ENCODE measurements at regions not wholly inside any gene's neighbourhood (a gene's known extent, or its start where the extent isn't known, plus 50 kb on each side); places are given as distances from the start of the nearest gene placed in this dataset.
"Not testable (repeated sequence)": the region's sequence is repeated elsewhere in the genome, so short reads cannot be mapped to it uniquely, and the experiment has no call there.

DNA sequence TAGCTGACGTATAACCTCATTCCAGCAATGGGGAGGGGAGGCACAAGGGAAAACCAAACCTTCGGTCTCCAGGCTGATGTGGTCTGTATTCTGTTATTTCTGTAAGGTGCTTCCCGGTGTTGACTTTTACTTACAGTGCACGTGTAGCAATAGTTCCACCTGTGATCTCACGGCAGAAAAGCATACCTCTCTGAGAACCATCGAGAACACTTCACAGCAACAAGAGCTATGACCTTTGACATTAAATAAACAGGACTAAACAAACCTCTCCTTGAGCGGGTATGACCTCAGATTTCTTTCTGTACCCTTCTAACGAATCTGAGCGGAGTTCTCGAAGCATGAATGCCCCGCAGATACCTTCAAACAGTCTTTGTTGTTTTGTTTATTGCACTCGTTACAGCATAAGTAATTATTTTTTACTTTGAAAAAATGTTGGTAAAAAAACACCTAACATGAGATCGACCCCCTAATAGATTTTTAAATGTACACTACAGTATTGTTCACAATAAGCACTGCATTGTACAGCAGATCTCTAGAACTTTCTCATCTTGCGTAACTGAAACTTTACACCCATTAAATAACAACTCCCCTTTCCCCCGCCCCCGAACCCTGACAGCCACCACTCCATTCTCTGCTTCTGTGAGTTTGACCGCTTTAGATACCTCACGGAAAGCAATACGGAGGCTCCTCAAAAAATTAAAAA is 282.3 kb downstream of the GATA3 start:
- no peak for DNase-seq
- H3K4me1 ChIP-seq (ENCODE audit: low read length): no peaks in the 10 kb centered on the region
- H3K9me2 ChIP-seq (replicated peaks; ENCODE audit: insufficient read depth, low read length): no peaks in the 10 kb centered on the region
- H3K4me2 ChIP-seq (ENCODE audit: low read depth, low read length, poor library complexity, severe bottlenecking): no peak overlapping the region
- H3K27ac ChIP-seq (ENCODE audit: low read length): no peak overlapping the region
- no peak overlapping the region for H3K9ac ChIP-seq (ENCODE audit: low read length)
- no peaks in the 10 kb centered on the region for H3K36me3 ChIP-seq (ENCODE audit: insufficient read depth, low read length)
- H3K27me3 ChIP-seq (ENCODE audit: low read length): no peaks in the 10 kb centered on the region
- no peaks in the 10 kb centered on the region for H4K20me1 ChIP-seq (ENCODE audit: insufficient read depth, low read depth, low read length)
- H3K9me3 ChIP-seq (ENCODE audit: low read length): no peaks in the 10 kb centered on the region
- H2AFZ ChIP-seq (ENCODE audit: low read length): no peak overlapping the region
- no peak overlapping the region for H3K4me3 ChIP-seq (ENCODE audit: low read length)
- no peaks in the 10 kb centered on the region for H3K79me2 ChIP-seq (ENCODE audit: low read length)

GRCh38 chr10:8337332-8337651 is 282.8 kb downstream of the GATA3 start:
- Histone ChIP-seq H3K27ac (ENCODE audit: low read length) (no peak overlapping the region), H3K4me2 (ENCODE audit: low read depth, low read length, poor library complexity, severe bottlenecking) (no peak overlapping the region), H4K20me1 (ENCODE audit: insufficient read depth, low read depth, low read length) (no peaks in the 10 kb centered on the region), H3K9me2 (replicated peaks; ENCODE audit: insufficient read depth, low read length) (no peaks in the 10 kb centered on the region), H3K4me1 (ENCODE audit: low read length) (no peaks in the 10 kb centered on the region), H3K9ac (ENCODE audit: low read length) (no peak overlapping the region), H2AFZ (ENCODE audit: low read length) (no peak overlapping the region), H3K27me3 (ENCODE audit: low read length) (no peaks in the 10 kb centered on the region), H3K9me3 (ENCODE audit: low read length) (no peaks in the 10 kb centered on the region), H3K36me3 (ENCODE audit: insufficient read depth, low read length) (no peaks in the 10 kb centered on the region), H3K4me3 (ENCODE audit: low read length) (no peak overlapping the region), H3K79me2 (ENCODE audit: low read length) (no peaks in the 10 kb centered on the region)
- no peak for DNase-seq

DNA sequence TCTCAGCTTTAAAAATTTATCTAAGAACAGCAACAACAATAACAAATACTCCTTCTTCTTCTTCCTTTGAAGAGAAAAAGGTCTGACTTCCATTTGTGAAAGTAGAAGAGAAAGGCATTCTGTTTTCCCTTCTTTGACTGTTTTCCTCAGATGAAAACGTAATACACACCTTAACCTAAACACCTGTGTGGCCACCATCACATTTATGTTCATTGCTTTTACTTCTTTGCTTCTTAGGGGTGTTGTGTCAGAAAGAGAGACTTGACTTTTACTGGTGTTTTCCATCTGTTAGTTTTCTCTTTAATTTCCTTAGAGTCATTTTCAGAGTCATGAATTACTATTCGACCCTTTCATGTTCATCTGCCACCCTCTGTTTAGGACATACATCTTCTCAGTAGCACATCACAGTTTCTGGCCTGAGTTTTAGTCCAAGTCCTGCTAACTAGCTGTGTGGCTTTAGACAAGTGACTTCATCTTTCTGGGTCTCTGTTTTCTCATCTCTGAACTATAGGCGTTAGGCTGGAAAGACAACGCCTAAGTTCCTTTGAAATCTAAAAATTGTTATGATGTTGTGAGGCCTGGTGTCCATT is 283.8 kb downstream of the GATA3 start:
- Histone ChIP-seq H3K9me2 (replicated peaks; ENCODE audit: insufficient read depth, low read length) (no peaks in the 10 kb centered on the region), H3K4me2 (ENCODE audit: low read depth, low read length, poor library complexity, severe bottlenecking) (no peak overlapping the region), H4K20me1 (ENCODE audit: insufficient read depth, low read depth, low read length) (no peaks in the 10 kb centered on the region), H3K79me2 (ENCODE audit: low read length) (no peaks in the 10 kb centered on the region), H3K4me3 (ENCODE audit: low read length) (no peak overlapping the region), H2AFZ (ENCODE audit: low read length) (no peak overlapping the region), H3K27me3 (ENCODE audit: low read length) (no peaks in the 10 kb centered on the region), H3K27ac (ENCODE audit: low read length) (no peak overlapping the region), H3K9ac (ENCODE audit: low read length) (no peak overlapping the region), H3K4me1 (ENCODE audit: low read length) (no peaks in the 10 kb centered on the region), H3K9me3 (ENCODE audit: low read length) (no peaks in the 10 kb centered on the region), H3K36me3 (ENCODE audit: insufficient read depth, low read length) (no peaks in the 10 kb centered on the region)
- DNase-seq: no peak

DNA sequence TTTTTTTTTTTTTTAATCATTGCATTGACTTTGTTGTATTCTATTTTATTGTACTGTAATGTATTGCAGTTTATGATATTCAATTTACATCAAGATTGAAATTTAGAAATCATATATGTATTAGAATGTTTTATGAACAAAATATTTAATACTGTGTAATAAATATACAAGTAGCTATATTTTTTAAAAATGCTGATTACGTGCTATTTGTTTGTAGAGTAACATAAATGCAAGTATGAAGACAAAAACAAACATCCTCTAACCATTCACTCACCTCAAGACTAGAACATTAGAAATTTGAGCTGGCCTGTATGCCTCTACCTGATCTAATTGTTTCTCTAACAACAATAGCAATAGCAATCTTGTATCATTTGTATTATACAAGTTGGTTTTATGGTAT is 290.3 kb downstream of the GATA3 start:
- Histone ChIP-seq H3K9me2 (replicated peaks; ENCODE audit: insufficient read depth, low read length) (no peaks in the 10 kb centered on the region), H3K36me3 (ENCODE audit: insufficient read depth, low read length) (no peaks in the 10 kb centered on the region), H3K4me3 (ENCODE audit: low read length) (no peak overlapping the region), H3K4me1 (ENCODE audit: low read length) (no peaks in the 10 kb centered on the region), H3K27ac (ENCODE audit: low read length) (no peak overlapping the region), H3K9ac (ENCODE audit: low read length) (no peak overlapping the region), H4K20me1 (ENCODE audit: insufficient read depth, low read depth, low read length) (no peaks in the 10 kb centered on the region), H3K4me2 (ENCODE audit: low read depth, low read length, poor library complexity, severe bottlenecking) (no peak overlapping the region), H3K27me3 (ENCODE audit: low read length) (0 out of 2 replicates have a peak, but pooled peaks cover 3% of the 10 kb centered on the region), H3K9me3 (ENCODE audit: low read length) (no peaks in the 10 kb centered on the region), H2AFZ (ENCODE audit: low read length) (no peak overlapping the region), H3K79me2 (ENCODE audit: low read length) (no peaks in the 10 kb centered on the region)
- no peak for DNase-seq

DNA sequence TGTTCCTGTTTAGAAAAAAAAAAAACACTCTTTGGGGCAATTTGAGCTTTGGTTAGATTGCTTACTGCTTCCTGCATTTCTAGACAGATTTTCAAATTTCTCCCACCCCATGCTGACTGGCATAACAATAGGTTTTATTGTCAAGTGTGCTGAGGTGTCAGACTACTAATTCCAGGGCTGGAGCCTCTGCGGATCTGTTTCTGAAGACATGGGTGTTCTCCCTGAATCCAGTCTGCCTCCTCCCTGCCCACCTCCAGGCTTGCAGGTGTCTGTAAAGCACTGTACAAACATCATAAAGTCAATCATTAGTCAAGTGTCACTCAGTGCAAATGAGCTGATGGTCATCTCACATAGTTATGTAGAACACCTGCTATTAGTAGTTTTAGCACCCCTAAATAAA is 292.4 kb downstream of the GATA3 start:
- no peak overlapping the region for H2AFZ ChIP-seq (ENCODE audit: low read length)
- no peaks in the 10 kb centered on the region for H3K9me2 ChIP-seq (replicated peaks; ENCODE audit: insufficient read depth, low read length)
- H4K20me1 ChIP-seq (ENCODE audit: insufficient read depth, low read depth, low read length): no peaks in the 10 kb centered on the region
- H3K4me1 ChIP-seq (ENCODE audit: low read length): no peaks in the 10 kb centered on the region
- H3K36me3 ChIP-seq (ENCODE audit: insufficient read depth, low read length): no peaks in the 10 kb centered on the region
- H3K27ac ChIP-seq (ENCODE audit: low read length): no peak overlapping the region
- 0 out of 2 replicates have a peak, but pooled peaks cover 3% of the 10 kb centered on the region for H3K27me3 ChIP-seq (ENCODE audit: low read length)
- no peaks in the 10 kb centered on the region for H3K9me3 ChIP-seq (ENCODE audit: low read length)
- no peak overlapping the region for H3K4me2 ChIP-seq (ENCODE audit: low read depth, low read length, poor library complexity, severe bottlenecking)
- H3K9ac ChIP-seq (ENCODE audit: low read length): no peak overlapping the region
- DNase-seq: no peak
- H3K79me2 ChIP-seq (ENCODE audit: low read length): no peaks in the 10 kb centered on the region
- H3K4me3 ChIP-seq (ENCODE audit: low read length): no peak overlapping the region

GRCh38 chr10:8347614-8348013 is 293.1 kb downstream of the GATA3 start:
- H3K4me1 ChIP-seq (ENCODE audit: low read length); H3K4me2 ChIP-seq (ENCODE audit: low read depth, low read length, poor library complexity, severe bottlenecking); H3K9me2 ChIP-seq (replicated peaks; ENCODE audit: insufficient read depth, low read length); H4K20me1 ChIP-seq (ENCODE audit: insufficient read depth, low read depth, low read length); H3K36me3 ChIP-seq (ENCODE audit: insufficient read depth, low read length); H3K79me2 ChIP-seq (ENCODE audit: low read length); H3K27ac ChIP-seq (ENCODE audit: low read length); H3K27me3 ChIP-seq (ENCODE audit: low read length); H3K9me3 ChIP-seq (ENCODE audit: low read length); H3K9ac ChIP-seq (ENCODE audit: low read length); H2AFZ ChIP-seq (ENCODE audit: low read length); DNase-seq; H3K4me3 ChIP-seq (ENCODE audit: low read length): not testable (repeated sequence)

DNA sequence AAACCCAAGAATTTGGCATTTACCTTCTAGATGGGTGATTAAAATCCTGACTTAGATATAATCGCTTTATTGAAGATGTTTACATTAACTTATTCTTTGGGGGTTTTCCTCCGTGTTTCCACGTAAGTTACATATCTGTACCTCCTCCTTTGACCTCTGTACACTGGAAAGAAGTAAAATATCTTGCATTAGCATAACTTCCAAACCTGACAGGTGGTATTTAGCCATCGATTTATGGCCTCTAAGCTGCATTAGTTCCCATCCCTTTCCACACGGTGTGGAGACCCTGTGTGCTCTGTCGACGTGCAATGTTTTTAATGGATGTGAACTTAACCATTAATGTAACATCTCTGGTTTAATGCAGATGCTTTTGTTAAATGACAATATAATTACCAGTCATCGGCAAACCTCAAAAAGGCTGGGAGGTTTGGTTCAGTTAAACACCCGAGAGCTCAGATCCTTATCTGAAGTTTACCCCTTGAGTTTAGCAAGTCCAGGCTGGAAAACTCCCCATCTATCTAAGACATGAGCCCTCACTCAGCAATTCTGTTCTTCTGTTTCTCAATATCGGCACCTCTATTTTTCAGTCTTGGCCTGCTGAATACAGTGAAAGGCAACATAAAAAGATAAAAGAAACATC is 295.2 kb downstream of the GATA3 start:
- no peak overlapping the region for H3K4me2 ChIP-seq (ENCODE audit: low read depth, low read length, poor library complexity, severe bottlenecking)
- no peak overlapping the region for H3K27ac ChIP-seq (ENCODE audit: low read length)
- H3K36me3 ChIP-seq (ENCODE audit: insufficient read depth, low read length): no peaks in the 10 kb centered on the region
- DNase-seq: no peak
- H3K4me1 ChIP-seq (ENCODE audit: low read length): no peaks in the 10 kb centered on the region
- no peaks in the 10 kb centered on the region for H3K9me3 ChIP-seq (ENCODE audit: low read length)
- no peaks in the 10 kb centered on the region for H3K79me2 ChIP-seq (ENCODE audit: low read length)
- H3K9me2 ChIP-seq (replicated peaks; ENCODE audit: insufficient read depth, low read length): no peaks in the 10 kb centered on the region
- H3K9ac ChIP-seq (ENCODE audit: low read length): no peak overlapping the region
- no peak overlapping the region for H3K4me3 ChIP-seq (ENCODE audit: low read length)
- no peaks in the 10 kb centered on the region for H4K20me1 ChIP-seq (ENCODE audit: insufficient read depth, low read depth, low read length)
- H3K27me3 ChIP-seq (ENCODE audit: low read length): 0 out of 2 replicates have a peak, but pooled peaks cover 3% of the 10 kb centered on the region
- no peak overlapping the region for H2AFZ ChIP-seq (ENCODE audit: low read length)

DNA sequence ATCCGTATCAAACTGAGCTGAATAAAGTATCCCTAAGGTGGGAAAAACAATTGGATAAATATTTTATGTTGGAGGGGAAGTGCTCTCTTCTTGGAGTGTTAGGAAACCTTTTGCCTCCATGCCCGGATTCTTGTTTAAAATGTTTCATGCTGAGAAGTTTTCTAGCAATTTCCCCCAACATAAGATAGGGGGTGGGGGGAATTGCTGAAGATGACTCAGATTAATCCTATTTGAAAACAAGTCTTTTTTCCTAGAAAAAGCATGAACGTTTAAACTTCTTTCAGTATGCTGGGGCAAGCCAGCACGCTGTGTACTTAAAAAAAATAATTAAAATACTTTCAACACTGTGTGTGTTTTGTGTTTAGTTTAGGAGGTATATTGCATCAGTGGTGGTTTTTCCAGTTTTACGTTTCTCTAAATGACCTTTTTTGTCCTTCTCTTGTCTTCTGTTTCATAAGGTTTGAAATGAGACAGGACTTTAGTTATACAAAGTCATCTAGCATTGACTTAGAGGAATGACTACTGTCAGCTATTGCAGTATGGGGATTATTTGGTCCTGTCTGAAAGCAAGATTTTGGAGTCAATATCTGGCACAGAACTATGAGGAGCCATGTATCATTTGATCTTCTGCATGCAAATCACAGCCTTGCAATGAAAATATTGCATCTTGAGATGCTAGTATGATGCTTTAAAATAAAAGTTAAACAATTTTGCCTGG is 295.9 kb downstream of the GATA3 start:
- H3K79me2 ChIP-seq (ENCODE audit: low read length): no peaks in the 10 kb centered on the region
- no peak for DNase-seq
- H3K4me3 ChIP-seq (ENCODE audit: low read length): no peak overlapping the region
- 0 out of 2 replicates have a peak, but pooled peaks cover 3% of the 10 kb centered on the region for H3K27me3 ChIP-seq (ENCODE audit: low read length)
- H3K9me2 ChIP-seq (replicated peaks; ENCODE audit: insufficient read depth, low read length): no peaks in the 10 kb centered on the region
- no peaks in the 10 kb centered on the region for H3K36me3 ChIP-seq (ENCODE audit: insufficient read depth, low read length)
- H3K27ac ChIP-seq (ENCODE audit: low read length): no peak overlapping the region
- H3K4me1 ChIP-seq (ENCODE audit: low read length): no peaks in the 10 kb centered on the region
- H3K9ac ChIP-seq (ENCODE audit: low read length): no peak overlapping the region
- no peaks in the 10 kb centered on the region for H4K20me1 ChIP-seq (ENCODE audit: insufficient read depth, low read depth, low read length)
- H2AFZ ChIP-seq (ENCODE audit: low read length): no peak overlapping the region
- no peaks in the 10 kb centered on the region for H3K9me3 ChIP-seq (ENCODE audit: low read length)
- no peak overlapping the region for H3K4me2 ChIP-seq (ENCODE audit: low read depth, low read length, poor library complexity, severe bottlenecking)

All from Karpas-422 (cell line).